ENCODE measurements at regions not wholly inside any gene's neighbourhood (a gene's known extent, or its start where the extent isn't known, plus 50 kb on each side); places are given as distances from the start of the nearest gene placed in this dataset.

GRCh38 chr2:207241198-207241597, 75.5 kb upstream of the KLF7 start:
- TF ChIP-seq CTCF (conservative IDR thresholded peaks at IDR 0.05), result no peak
- no peak for TF ChIP-seq EZH2 (IDR thresholded peaks at IDR 0.05; ENCODE audit: low read depth)

All from PC-9 (cell line).